ENCODE measurements at regions not wholly inside any gene's neighbourhood (a gene's known extent, or its start where the extent isn't known, plus 50 kb on each side); places are given as distances from the start of the nearest gene placed in this dataset.
A peak's percentile ranks its signal among the peaks of the same experiment; 100 is the strongest.
"Not testable (repeated sequence)": the region's sequence is repeated elsewhere in the genome, so short reads cannot be mapped to it uniquely, and the experiment has no call there.

DNA sequence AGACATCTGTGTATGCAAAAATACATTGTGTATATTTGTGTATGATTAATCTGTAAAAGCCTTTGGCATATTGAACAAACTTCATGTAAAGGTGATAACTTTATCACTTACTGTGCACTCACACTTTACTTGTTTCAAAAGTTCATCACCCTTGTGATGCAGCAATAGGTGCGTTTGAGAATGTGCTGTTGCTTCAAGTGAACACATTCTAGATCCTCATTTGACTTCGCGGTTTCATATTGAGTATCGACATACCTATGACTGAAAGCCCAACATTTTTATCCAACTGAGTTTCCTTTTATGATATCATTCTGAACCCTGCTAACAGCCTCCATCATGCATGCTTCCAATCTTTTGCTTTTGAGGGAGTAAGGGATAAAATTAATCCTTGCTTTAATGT is 1086.9 kb downstream of the TMEM121 start:
- DNase-seq (ENCODE audit: low read depth), result no peak

DNA sequence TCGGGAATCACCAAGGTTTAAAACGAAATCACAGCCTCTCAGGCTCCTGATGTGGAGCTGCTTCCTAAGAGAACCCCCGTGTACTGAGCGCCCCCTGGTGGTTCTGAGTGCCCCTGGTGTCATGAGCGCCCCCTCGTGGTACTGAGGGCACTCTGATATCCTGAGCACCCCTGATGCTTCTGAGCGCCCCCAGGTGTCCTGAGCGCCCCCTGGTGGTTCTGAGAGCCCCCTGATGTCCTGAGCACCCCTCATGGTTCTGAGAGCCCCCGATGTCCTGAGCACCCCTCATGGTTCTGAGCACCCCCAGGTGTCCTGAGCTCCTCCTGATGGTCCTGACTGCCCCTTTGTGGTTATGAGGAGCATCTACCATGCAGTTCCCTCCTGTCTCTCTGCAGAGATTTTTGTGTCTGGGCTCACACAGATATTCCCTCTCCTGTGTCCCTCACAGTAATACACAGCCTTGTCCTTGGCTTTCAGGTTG is 1092.1 kb downstream of the TMEM121 start:
- DNase-seq (ENCODE audit: low read depth), result peak; percentile 68

DNA sequence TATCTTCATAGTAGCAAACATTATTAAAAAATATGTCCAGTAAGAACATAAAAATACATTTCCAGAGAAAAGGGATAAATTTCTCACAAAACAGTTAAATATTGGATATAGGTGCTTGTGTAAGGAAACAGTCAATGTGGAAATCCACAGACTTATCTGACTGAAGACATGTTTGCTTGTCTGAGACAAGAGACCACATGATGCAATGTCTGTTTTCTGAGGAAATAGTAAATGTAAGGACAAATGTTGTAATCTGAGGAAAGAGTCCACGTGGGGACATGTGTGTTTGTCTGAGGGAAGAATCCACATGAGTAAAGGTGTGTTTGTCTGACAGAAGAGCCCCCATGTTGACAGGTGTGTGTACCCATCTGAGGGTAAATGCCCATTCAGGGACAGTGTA is 1093.2 kb downstream of the TMEM121 start:
- DNase-seq (ENCODE audit: low read depth), result no peak

DNA sequence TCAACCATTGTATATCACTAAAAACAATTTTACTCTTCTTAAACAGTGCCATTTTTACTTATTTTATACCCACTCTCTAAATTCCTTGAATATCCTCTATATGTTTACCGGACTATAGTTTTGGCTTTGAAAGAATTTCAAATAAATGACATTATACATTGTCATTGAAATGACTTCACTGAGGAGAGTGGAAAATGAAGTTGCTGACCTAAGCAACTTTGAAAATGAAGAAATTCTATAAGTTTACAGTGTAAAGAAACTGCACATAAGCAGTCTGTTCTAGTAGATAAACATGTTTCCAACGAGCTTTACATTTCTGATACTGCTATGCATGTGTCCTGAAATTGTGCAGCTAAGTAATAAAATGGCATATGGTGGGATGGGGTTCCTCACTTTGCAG is 1094.0 kb downstream of the TMEM121 start:
- DNase-seq (ENCODE audit: low read depth), result no peak

DNA sequence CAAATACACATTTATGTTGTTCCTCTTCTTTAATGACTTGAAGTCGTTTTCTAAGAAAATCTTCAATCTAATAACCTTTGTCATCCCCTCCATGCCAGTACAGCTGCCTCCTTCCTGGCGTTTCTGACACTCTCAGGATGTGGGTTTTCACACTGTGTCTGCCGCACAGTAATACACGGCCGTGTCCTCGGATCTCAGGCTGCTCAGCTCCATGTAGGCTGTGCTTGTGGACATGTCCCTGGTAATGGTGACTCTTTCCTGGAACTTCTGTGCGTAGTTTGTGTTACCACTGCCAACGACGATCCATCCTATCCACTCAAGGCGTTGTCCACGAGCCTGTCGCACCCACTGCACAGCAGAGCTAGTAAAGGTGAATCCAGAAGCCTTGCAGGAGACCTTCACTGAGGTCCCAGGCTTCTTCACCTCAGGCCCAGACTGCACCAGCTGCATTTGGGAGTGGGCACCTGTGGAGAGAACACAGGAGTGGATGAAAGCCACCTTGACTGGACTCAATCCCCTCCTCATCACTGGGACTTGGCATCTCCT is 1095.9 kb downstream of the TMEM121 start:
- no peak for DNase-seq (ENCODE audit: low read depth)

DNA sequence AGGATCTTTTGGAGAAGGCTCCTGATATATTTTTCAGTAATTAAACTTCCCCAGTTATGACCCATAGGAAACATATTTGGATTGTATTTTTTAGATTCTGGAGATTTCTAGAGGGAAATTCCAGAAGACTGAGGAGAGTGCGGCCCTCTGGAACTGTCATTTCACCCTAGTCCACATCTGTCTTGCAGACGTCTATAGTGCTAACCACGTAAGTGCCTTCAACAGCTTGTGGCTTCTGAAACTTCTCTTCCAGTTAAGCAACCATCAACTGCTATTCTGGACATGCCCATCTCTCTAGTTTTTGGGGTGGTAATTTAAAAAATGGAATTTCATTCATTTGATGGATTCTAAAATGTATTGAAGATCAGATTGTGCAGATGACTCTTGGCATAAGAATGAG is 1098.8 kb downstream of the TMEM121 start:
- no peak for DNase-seq (ENCODE audit: low read depth)

DNA sequence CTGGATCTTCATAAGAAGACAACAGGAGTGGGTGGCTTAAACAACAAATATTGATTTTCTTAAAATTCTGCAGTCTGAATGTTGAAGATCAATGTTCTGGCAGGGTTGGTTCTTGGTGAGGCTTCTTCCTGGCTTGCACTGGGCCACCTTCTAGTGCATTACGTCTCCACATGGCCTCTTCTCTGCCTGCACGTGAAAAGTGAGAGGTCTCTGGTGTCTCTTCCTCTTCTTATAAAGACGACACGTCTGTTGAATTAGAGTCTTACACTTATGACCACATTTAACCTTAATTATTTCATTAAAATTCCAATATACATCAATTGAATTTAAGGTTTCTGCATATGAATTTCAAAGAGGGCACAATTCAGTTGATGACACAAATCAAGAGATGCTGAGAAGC is 1100.1 kb downstream of the TMEM121 start:
- DNase-seq (ENCODE audit: low read depth), result not testable (repeated sequence)

DNA sequence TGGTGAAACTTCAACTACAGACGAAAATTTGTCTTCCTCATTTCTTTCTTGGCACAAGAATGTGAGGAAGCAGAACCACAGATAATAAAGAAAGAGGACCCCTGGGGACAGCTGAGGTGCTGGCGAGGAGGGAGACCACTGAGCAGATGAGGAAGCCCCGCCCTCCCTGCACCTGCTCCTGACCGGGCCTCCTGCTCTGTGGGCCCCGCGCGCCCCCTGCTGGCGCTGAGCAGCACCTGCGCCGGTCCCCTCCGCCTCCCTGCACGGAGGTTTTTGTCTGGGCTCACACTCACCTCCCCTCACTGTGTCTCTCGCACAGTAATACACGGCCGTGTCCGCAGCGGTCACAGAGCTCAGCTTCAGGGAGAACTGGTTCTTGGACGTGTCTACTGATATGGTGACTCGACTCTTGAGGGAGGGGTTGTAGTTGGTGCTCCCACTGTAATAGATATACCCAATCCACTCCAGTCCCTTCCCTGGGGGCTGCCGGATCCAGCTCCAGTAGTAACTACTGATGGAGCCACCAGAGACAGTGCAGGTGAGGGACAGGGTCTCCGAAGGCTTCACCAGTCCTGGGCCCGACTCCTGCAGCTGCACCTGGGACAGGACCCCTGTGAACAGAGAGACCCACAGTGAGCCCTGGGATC is 1100.7 kb downstream of the TMEM121 start:
- peak; percentile 52 for DNase-seq (ENCODE audit: low read depth)

DNA sequence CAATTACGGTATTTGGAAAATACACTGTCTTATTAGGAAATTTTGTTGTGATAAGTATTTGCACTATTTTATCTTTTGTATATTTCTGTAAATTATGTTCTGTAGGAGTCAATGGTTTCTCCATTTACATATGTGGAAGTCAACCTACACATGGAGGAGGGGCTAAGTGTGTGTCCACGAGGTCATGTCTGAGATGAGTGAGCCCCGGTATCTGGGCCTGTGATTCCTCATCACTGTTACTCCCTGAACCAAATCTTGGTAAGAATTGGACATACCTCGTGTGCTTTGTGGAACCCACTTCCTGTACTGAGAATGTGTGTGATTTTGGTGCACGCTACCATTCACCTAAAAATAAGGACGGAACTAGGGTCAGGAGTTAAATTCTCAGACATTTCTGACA is 1105.5 kb downstream of the TMEM121 start:
- DNase-seq (ENCODE audit: low read depth), result no peak

DNA sequence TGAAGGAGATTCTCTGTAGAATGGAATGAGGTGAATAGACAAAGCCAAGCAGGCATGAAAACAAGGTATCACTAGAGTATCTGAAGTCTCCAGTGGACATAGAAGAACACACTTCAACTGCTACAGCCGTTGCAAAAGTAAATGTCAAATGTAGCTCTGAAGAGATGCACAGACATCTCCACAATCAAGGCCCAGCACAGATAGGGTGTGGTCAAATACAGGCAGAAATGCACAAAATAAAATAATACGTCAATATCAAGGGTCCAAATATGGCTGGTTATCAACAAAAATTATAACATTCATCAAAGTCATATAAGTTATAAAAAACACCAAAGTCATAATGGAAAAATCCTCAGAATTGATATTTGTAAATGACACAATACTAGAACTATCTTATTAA is 1107.3 kb downstream of the TMEM121 start:
- no peak for DNase-seq (ENCODE audit: low read depth)

DNA sequence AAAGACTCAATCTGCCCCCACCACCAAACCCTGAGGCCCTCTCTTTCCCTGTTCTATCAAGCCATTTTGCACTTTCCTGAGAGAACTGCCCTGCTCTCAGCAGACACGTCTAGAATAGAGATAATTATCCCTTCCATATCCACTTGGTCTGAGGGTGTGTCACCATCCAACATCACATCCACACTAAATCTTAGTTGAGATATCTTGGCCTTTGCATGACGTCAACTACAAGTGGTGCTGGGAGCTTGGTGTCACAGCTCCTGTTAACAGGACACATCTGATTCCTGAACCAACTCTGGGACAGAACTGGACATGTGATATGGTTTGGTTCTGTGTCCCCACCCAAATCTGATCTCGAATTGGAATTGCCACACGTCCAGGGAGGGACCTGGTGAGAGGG is 1109.2 kb downstream of the TMEM121 start:
- no peak for DNase-seq (ENCODE audit: low read depth)

DNA sequence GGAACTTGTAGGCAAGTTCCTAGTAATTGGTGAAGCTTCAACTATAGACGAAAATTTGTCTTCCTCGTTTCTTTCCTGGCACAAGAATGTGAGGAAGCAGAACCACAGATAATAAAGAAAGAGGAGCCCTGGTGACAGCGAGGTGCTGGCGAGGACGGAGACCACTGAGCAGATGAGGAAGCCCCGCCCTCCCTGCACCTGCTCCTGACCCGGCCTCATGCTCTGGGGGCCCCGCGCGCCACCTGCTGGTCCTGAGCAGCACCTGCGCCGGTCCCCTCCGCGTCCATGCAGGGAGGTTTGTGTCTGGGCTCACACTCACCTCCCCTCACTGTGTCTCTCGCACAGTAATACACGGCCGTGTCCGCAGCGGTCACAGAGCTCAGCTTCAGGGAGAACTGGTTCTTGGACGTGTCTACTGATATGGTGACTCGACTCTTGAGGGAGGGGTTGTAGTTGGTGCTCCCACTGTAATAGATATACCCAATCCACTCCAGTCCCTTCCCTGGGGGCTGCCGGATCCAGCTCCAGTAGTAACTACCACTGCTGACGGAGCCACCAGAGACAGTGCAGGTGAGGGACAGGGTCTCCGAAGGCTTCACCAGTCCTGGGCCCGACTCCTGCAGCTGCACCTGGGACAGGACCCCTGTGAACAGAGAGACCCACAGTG is 1112.5 kb downstream of the TMEM121 start:
- DNase-seq (ENCODE audit: low read depth), result not testable (repeated sequence)

DNA sequence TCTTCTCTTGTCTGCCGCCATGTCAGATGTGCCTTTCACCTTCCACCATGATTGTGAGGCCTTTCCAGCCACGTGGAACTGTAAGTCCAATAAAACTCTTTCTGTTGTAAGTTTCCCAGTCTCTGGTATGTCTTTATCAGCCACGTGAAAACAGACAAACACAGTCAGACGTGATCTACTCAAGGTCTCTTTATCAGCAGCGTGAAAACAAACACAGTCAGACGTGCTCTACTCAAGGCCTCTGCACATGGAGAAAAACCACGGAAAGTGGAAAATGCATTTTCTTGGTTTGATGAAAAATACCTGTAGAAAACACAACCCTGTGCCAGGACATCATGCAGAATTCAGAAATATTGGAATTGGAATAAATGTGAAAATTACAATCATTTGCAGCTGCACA is 1115.7 kb downstream of the TMEM121 start:
- DNase-seq (ENCODE audit: low read depth), result no peak

DNA sequence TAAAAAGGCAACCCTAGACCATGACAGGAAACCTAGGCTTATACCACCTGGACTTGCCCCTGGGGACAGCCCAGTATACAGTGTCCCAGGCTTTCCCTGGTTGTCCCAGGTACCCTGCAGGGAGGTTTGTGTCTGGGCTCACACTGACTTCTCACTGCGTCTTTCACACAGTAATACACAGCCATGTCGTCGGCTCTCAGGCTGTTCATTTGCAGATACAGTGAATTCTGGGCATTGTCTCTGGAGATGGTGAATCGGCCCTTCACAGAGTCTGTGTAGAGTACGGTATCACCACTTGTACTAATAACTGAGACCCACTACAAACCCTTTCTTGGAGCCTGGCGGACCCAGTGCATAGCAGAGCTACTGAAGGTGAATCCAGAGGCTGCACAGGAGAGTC is 1116.6 kb downstream of the TMEM121 start:
- not testable (repeated sequence) for DNase-seq (ENCODE audit: low read depth)

DNA sequence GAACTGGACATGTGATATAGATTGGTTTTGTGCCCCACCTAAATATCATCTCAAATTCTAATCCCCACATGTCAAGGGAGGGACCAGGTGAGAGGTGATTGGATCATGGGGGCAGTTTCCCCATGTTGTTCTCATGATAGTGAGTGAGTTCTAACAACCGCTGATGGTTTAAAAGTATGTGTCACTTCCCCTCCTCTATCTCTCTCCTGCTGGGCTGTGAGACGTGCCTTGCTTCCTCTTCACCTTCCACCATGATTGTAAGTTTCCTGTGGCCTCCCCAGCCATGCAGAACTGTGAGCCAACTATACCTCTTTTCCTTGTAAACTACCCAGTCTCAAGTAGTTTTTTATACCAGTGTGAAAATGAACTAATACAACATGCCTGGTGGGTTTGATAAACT is 1122.5 kb downstream of the TMEM121 start:
- DNase-seq (ENCODE audit: low read depth), result not testable (repeated sequence)

DNA sequence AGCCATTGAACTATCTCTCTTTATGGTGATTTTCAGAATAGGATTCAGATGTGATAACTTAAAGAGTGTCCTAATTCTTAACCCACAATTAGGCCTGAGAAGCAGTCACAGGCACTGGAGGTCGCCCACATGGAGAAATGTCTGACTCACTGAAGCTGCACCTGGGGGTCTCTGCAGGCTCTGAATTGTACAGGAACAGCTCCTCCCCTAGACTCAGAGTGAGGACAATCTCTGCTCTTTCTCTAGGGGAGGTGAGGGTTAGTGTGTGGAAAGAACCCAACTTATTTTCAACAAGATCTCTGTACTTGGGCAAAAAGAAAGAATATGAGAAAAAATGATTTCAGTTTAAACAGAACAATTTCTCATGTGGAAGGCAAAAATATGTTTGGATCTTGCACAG is 1124.6 kb downstream of the TMEM121 start:
- no peak for DNase-seq (ENCODE audit: low read depth)

DNA sequence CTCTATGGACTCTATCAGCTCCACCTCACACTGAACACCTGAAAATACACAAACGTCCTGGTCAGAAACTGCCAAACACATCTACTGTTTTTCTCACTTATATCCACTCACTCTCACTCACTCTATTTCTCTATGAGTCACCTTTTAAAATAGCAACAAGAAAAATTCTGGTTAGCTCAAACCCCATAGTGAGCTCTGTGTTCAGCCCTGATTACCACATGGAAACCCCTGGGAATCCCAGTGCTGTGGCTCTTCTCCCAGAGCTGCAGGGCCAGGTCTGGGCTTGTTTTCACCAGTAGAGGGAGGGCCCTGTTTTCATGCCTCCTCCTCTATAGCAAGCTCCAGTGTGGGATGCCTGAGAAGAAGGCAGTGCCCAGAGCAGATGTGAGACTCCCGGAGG is 1126.1 kb downstream of the TMEM121 start:
- DNase-seq (ENCODE audit: low read depth), result no peak

DNA sequence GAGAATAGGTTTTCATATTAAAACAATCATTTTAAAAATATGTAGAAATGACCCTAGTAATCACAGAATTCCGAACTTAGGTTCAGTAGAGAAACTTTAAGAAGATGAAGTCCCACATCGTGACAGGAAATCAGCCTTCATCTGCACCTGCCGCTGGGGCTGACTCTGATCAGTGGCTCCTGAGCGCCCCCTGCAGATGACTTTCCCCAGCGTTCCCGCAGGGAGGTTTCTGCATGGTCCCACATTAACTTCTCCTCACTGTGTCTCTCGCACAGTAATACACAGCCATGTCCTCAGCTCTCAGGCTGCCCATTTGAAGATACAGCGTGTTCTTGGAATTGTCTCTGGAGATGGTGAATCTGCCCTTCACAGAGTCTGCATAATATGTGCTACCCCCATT is 1131.1 kb downstream of the TMEM121 start:
- DNase-seq (ENCODE audit: low read depth), result no peak

DNA sequence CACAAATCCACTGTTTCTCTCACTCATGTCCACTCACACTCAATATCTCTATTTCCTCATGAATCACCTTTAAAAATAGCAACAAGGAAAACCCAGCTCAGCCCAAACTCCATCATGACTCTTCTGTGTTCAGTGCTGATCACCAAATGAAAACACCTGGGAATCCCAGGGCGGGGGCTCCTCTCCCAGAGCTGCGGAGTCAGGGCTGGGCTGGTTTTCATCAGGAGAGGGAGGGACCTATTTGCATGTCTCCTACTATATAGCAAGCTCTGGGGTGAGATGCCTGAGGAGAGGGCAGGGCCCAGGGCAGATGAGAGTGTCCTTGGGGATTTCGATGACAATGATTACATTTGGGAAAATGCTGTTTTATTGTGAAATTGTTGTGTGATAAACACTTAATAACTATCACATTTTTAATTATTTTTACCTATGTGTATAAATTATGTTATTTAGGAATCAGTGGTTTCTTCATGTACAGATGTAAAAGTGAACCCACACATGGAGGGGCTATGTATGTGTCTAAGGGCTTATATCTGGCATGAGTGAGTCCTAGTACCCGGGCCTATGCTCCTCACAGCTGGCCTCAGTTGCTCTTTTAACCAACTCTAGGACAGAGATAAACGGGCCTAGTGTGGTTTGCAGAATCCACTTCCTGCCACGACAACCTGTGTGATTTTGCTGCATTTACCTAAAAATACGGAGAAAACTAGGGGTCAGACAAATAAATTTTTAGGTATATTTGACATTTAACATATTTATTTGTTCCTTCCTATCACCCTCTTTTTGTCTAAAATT is 1131.9 kb downstream of the TMEM121 start:
- not testable (repeated sequence) for DNase-seq (ENCODE audit: low read depth)

DNA sequence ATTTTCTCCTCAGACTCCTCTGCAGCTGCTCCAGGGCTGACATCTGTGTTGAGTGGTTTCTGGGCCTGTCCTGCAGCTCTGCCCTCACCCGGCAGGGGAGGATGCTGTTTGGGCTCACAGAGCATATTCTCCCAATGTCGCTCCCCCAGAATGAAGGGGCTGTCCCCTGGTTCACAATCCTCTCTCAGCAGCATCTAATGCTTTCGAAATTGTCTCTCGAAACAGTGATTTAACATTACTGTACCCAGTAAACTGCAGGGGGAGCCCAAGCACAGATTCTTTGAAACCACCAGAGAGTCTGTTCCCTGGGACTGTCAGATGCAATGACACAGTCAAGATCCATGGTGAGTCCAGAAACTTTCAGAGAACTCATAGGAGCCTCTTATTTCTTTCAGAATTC is 1135.2 kb downstream of the TMEM121 start:
- not testable (repeated sequence) for DNase-seq (ENCODE audit: low read depth)

DNA sequence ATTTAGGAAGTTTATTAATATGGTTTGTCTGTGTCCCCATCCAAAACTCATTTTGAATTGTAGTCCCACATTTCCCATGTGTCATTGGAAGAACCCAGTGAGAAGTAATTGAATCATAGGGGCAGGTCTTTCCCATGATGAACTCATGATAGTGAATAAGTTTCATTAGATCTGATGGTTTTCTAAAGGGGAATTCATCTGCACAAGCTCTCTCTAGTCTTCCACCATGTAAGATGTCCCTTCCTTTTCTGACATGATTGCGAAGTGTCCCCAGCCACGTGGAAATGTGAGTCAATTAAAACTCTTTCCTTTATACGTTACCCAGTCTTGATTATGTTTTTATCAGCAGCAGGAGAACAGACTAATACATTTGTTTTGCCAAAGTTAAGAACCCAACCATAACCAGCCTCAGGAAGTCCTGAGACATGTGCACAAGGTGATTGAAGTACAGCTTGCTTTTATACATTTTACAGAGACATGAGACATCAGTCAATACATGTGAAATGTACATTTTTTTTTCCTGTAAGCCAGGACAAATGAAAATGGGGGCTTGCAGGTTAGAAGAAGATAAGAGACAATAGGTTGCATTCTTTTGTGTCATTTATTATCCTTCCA is 1136.7 kb downstream of the TMEM121 start:
- no peak for DNase-seq (ENCODE audit: low read depth)

DNA sequence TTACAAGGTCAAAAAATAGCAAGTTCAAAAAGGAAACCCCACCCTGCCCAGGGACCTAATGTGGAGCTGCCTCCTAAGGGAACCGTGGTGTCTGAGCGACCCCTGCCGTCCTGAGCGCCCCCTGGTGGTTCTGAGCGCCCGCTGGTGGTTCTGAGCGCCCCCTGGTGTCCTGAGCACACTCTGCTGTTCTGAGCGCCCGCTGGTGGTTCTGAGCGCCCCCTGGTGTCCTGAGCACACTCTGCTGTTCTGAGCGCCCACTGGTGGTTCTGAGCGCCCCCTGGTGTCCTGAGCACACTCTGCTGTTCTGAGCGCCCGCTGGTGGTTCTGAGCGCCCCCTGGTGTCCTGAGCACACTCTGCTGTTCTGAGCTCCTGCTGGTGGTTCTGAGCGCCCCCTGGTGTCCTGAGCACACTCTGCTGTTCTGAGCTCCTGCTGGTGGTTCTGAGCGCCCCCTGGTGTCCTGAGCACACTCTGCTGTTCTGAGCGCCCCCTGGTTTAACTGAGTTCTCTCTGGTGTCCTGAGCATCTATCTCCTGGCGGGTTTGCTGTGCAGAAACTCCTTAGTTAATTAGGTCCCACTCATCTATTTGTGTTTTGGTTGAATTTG is 1137.5 kb downstream of the TMEM121 start:
- peak; percentile 39 for DNase-seq (ENCODE audit: low read depth)

All from stimulated activated CD8-positive, alpha-beta memory T cell treated with anti-CD3 and anti-CD28 coated beads, Interleukin-15, amount 100 ng/mL, for 24 hours (primary cell).